A204.1 (cell line): ENCODE measurements at regions not wholly inside any gene's neighbourhood (a gene's known extent, or its start where the extent isn't known, plus 50 kb on each side); places are given as distances from the start of the nearest gene placed in this dataset.

Experiments
- FAIRE-seq: peaks from 2 replicates; lab custom pipeline; 2012; peaks lifted over from hg19 to GRCh38; lab: Jason Lieb, UNC

GRCh38 chr15:72919936-72920465 is 132.3 kb upstream of the NEO1 start:
- no peak for FAIRE-seq

DNA sequence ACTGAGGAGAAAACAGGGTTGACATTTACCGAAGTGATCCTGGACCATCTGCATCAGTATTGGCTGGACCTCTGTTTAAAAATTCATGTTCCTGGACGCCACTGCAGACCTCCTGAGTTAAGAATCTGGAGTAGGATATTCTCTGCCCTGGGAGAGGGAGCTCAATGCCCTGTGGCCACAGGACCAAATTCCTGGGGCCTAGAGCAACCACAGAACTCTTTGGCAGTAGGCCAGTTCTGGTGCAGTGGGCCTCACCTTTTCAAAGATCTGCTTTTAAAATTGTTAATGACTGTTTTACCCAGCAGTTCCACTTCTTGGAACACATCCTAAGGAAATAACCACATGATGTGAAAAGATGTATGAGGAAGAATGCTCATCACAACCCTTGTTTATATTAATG is 133.3 kb upstream of the ADPGK start:
- no peak for FAIRE-seq

GRCh38 chr15:72916378-72916777 is 132.8 kb upstream of the ADPGK start:
- no peak for FAIRE-seq

- no peak for FAIRE-seq
These were observed 132.3 kb upstream of the ADPGK start for GRCh38 chr15:72915843-72916242.

GRCh38 chr15:72912996-72913395 is 129.4 kb upstream of the ADPGK start:
- FAIRE-seq = no peak

- no peak for FAIRE-seq
These were observed 128.6 kb upstream of the ADPGK start for GRCh38 chr15:72912121-72912520.

DNA sequence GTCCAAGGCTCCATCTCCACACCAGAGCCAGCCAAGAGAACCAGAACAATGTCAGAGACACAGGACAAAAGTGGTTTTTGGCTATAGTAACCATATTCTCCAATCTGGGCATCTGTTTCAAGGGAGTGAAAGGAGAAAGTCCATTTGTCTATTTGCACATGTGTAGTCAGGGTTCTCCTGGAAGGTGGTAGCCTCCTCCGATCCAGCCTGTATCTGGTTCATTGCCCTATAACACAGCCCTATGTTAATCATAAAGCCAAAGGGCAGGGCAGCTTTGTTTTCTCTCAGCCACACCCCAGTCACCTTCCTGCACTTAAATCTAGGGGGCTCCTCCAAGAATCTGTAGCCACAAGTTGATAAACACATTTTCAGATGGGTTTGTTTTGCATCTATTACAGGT is 128.1 kb upstream of the ADPGK start:
- no peak for FAIRE-seq

GRCh38 chr15:72908713-72909112 is 125.2 kb upstream of the ADPGK start:
- no peak for FAIRE-seq

DNA sequence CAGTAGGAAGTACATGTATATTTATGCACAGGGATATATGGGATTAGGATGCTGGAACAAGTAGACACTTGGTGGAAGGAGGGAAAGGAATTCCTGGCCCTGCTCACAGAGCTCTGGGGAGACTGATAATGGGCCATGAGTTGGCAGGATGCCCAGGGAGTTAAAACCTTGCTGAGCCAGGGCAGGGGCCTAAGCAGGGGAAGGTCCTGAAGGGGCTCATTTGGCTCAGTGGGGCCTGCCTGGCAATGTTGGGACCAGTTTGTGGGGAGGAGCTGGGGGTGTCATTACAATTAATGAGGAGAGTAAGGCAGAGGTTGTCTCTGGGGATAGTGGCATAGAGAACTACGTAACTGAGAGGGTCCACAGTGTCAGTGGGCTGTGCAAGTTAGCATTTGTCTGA is 124.2 kb upstream of the ADPGK start:
- no peak for FAIRE-seq

DNA sequence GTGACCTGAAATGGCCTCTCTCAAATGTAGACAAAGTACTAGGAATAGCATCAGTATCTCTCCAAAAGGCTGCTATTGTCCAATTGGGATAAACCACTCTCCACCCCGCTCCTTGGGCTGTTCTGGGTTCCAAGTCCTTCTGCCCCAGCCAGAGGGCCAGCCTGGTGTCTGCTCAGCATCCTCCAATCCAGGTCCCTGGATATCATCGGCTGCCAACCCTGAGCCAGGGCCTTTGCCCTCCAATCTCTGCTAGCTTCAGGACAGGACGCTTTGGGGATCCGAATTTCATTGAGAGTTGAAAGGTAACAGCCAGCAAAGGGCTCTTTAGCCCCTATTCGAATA is 119.3 kb upstream of the ADPGK start:
- no peak for FAIRE-seq

DNA sequence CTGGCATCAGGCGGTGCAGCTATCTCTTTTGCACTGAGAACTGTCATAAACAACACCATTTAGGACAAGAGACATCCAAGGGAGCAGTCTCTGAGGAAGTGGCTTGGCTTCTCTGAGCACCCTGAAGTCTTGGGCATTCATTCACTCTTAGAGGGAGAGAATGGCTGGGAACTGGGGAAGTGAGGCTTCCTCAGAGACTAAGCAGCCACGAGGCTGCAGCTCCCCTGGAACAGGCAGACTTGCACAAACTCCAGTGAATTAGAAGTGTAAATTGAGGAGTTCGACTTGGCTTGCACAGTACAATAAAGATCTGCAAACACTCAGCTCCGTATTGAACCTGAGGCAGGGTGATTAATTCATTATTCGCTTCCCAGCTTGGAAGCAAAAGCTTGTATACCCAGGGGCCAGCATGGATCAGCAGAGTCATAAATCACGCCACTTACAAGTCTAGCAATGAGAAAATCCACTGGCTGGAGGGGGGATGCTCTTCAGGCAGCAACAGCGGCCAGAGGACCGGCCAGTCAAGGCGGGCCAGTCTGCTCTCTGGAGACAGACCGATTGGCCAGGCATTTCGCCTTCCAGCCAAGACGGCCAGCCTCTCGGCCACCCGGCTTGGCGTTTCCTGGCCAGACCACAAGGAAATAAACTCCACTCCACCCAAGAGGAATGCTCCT is 118.8 kb upstream of the ADPGK start:
- no peak for FAIRE-seq

DNA sequence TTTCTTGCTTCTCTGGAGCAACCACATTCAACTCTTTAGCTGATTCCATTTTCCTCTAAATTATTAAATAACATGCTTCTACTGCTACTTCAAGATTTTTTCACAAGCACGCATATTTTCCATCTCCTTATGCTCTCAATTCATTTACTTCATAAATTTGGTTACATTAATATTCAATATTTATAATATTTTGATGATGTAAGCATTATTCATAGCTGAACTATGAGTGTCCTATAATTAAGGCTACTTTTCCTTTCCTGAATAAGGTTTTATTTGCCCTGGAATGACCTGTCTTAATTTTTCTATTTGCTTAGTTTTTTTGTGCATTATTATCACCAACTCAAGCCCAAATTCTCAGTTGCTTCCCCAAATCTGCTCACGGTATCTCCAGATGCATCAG is 109.4 kb upstream of the ADPGK start:
- FAIRE-seq = no peak

DNA sequence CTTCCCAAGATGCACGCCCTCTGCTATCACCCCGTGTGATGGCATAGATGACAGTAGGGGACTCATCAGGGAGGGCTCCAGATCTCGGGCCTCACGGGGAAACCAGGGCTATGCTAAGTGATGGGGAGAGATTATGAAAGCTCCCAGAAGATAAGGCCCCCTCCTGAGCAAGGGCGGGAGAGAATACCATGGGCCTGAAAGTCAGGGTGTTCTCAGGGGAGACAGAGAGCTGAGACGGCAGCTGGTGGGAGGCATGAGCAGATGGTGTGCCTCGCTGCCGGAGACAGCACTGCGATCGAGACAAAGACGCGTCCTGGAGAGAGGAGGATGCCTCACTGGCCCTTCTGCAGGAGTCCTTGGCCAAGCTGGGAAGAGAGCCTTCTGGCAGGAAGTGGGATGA is 106.5 kb upstream of the ADPGK start:
- FAIRE-seq = no peak

DNA sequence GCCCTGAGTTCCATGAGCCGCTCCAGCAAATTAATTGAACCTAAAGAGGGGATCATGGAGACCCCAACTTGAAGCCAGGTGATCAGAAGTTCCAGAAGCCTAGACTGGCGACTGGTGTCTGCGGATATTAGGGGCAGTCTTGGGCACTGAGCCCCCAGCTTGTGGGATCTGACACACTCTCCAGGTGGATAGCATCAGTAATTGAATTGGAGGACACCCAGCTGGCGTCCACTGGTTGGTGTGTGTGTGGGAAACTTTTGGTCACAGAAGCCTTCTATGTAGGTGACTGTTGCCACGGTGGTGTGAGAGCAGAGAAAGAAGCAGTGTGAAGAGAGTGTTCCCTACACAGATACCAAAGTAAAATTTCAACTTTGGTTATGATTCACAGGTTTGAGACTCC is 106.0 kb upstream of the ADPGK start:
- FAIRE-seq = no peak

DNA sequence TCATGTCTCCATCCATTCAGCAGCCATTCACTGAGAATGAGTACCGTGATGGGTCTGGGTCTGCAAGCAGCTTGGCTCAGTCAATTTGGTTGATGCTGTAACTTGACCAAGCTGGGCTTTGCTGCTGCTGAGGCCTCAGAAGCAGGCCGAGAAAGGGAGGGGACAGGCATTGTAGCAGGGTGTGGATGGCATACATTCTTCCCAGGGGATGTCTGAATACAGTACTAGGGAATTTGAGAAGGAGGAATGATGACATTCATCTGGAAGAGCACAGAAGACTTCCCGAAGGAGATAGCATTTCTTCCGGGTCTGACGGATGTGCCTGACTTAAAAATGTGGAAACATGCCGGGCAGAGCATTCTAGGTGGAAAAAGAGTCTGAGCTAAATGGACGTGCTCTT is 105.3 kb upstream of the ADPGK start:
- FAIRE-seq = no peak

GRCh38 chr15:72888211-72888610 is 104.7 kb upstream of the ADPGK start:
- FAIRE-seq = no peak

DNA sequence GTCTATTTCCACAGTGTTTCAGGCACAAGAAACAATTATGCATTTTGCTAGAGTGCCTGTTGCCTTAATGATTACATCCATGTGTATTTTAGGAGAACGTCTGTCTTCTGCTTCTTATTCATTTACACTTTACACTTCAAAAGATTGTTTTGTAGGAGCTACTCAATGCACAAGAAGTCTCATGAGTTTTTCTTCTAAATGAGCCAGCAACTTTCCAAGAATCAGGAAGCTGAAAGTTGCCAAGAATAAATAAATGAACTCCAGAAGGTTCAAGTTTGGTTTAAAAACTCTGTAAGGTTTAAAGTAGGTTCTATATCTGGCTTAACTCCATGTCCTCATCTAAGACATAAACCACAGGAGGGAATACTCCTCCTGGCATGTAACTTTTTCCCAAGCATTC is 103.8 kb upstream of the ADPGK start:
- FAIRE-seq = no peak

- FAIRE-seq = no peak
These were observed 100.8 kb upstream of the ADPGK start for GRCh38 chr15:72884311-72884710.

- FAIRE-seq = no peak
These were observed 90.0 kb upstream of the ADPGK start for GRCh38 chr15:72873379-72874233.

DNA sequence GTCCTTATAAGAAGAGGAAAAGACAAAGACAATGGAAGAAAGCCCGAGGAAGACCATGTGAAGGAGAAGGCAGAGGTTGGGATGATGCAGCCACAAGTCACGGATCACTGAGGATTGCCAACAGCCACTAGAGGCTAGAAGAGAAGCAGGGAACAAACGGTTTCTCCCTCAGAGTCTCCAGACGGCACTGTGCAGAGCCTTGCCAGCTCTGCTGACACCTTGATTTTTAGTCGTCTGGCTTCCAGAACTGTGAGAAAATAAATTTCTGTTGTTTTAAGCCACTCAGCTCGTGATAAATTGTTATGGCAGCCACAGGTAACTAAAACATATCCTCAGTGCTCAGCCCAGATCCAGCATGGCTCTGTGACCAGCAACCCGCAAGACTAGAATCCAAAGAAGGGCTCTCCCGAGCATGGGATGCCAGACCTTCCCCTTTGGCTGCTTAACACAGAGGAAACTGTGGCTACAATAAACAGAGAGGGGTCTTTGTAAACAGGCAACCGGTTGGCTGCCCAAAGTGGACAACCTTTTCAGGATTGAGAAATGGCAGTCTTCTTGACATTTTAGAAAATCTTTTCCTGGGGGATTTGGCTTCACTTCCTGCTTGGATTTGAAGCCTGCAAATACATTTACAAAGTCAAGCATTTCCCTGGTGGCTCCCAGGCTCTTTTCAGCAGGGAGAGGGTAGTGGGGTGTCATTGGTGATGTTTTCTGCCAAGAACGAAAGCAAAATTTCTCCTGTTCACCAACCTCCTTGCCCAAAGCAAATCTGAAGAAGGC is 88.7 kb upstream of the ADPGK start:
- FAIRE-seq = no peak

DNA sequence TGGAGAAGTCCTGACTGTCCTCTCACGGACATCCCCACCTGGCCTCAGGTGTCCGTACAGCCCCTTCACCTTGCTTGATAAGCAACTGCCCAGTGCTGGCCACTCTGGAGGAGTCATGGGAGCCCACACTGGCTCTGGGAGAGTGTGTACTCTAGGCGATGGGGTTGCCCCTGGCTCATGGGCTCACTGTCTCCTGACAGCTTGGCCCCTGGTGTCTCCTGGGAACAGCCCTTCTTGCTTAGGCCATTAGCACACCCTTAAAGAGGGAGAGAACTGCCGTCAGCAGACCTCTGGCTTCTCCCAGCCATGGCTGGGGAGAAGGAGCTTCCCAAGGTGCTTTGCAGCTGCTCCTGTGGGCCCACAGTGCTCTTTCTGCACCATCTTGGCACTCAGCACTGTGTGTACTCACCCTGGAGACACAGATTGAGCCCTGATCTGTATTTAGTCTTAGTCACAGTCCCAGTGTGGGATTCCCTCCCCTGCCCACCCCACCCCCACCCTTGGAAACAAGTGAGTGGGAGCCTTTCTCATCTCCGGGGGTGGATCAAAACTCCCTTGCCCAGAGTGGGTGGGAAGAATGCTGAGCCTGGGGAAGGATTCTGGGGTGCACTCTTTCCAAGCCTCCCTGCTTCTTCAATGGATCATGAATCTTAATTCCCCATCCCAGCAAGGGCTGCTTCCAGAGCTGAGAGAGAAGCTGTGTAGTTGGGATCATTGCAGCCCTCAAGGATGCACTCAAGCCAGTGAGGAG is 83.5 kb upstream of the ADPGK start:
- no peak for FAIRE-seq

- FAIRE-seq = no peak
These were observed 82.6 kb upstream of the ADPGK start for GRCh38 chr15:72866182-72866581.
